Esophagus muscularis mucosa (tissue), 4 donors: ENCODE measurements at regions not wholly inside any gene's neighbourhood (a gene's known extent, or its start where the extent isn't known, plus 50 kb on each side); places are given as distances from the start of the nearest gene placed in this dataset.

ENCODE experiments used
- DNase-seq: peaks from one replicate; pipeline ENCODE4 v3.0.0-alpha.2; 2017; ENCODE audit errors: extremely low spot score
- H3K27ac ChIP-seq, 4 donors: fragments of 200-600 bp; sonication (generic); replicated peaks in 1 of 4; 1 replicate in 3 of 4; 2 replicates in 1 of 4; pipeline ENCODE4 v1.5.1; 2016 to 2019; ENCODE audit warnings: mild to moderate bottlenecking in 1 of 4
- H3K27me3 ChIP-seq, 4 donors: fragments of 200-600 bp; sonication (generic); one replicate each; pipeline versions ENCODE4 v1.5.1 to v1.6.0; 2016 to 2019
- H3K36me3 ChIP-seq, 4 donors: fragments of 200-600 bp; sonication (generic); one replicate each; pipeline ENCODE4 v1.5.1; 2016 to 2019
- H3K4me1 ChIP-seq, 4 donors: fragments of 200-600 bp; sonication (generic); one replicate each; pipeline ENCODE4 v1.5.1; 2016 to 2019
- H3K4me3 ChIP-seq, 4 donors: fragments of 200-600 bp; sonication (generic); 1 replicate in 2 of 4; 2 replicates in 2 of 4; pipeline ENCODE4 v1.5.1; 2016 to 2019; ENCODE audit warnings: mild to moderate bottlenecking in 4 of 4, moderate library complexity in 1 of 4
- H3K9me3 ChIP-seq, 4 donors: fragments of 200-600 bp; sonication (generic); 1 replicate in 3 of 4; 2 replicates in 1 of 4; pipeline ENCODE4 v1.5.1; 2016 to 2019
- EP300 ChIP-seq: sonication (generic); formaldehyde crosslinking; IDR thresholded peaks from one replicate; pipeline ENCODE4 v1.6.1; 2017; ENCODE audit warnings: antibody characterized with exemption
- POLR2A ChIP-seq: fragments of 450-650 bp; IDR thresholded peaks from one replicate; pipeline ENCODE4 v1.6.1; 2017; ENCODE audit warnings: antibody characterized with exemption, moderate library complexity, mild to moderate bottlenecking, low read depth
- POLR2AphosphoS5 ChIP-seq, 2 donors: sonication (generic); formaldehyde crosslinking; IDR thresholded peaks; one replicate each; pipeline ENCODE4 v1.6.1; 2017; ENCODE audit warnings: antibody characterized with exemption in 2 of 2
- WGBS: methylation state at CpG from one replicate; pipeline ENCODE4 v1.1.5; 2018; 5-methylcytosine and 5-hydroxymethylcytosine counted together
- intact Hi-C: fragments of 100-400 bp; cut with DNase I; formaldehyde crosslinking; loops from one replicate; pipeline ENCODE4 v1.15.1; 2023
- TF ChIP-seq, protein P1 (sequence below), 3 experiments: fragments of 200-600 bp in 2 of 3; fragments of 450-650 bp in 1 of 3; sonication (generic) in 2 of 3; IDR thresholded peaks; one replicate each; pipeline ENCODE4 v1.5.1; 2017 to 2019; ENCODE audit warnings: antibody characterized with exemption in 3 of 3, mild to moderate bottlenecking in 2 of 3, moderate library complexity in 1 of 3

DNA sequence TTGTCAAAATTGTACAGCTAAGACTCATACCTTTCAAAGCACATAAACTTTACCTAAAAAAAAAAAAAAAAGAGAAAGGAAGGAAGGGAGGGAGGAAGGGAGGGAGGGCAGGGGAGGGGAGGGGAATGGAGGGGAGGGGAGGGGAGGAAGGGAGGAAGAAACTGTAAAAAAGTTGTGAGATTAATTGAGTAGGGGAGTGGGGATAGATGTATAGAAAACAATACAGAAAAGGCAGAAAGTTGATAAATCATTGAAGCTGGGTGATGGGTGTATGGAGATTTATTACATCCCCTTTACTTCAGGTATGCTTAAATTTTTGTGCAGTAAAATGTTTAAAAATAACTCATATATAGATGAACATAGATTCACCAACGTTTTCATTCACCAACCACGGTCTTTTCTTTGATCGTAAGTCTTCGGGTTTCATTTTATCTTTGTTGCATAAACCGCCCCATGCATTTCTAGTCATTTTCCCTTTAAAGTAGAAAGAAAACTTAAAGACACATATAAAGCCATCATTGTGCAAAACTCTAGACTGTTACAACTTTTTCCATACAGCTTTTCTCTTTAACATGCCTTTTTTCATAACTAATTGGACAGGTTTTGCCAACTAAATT, 191.2 kb upstream of the KRR1 start:
- H3K36me3 ChIP-seq, result no peaks in the 10 kb centered on the region
- WGBS, result 45% methylated on average over 5 of the region's 5 CpGs
- TF ChIP-seq EP300 (no peak), POLR2AphosphoS5 (IDR thresholded peaks at IDR 0.05) (no peak), POLR2A (no peak)
- TF ChIP-seq, protein P1, sequence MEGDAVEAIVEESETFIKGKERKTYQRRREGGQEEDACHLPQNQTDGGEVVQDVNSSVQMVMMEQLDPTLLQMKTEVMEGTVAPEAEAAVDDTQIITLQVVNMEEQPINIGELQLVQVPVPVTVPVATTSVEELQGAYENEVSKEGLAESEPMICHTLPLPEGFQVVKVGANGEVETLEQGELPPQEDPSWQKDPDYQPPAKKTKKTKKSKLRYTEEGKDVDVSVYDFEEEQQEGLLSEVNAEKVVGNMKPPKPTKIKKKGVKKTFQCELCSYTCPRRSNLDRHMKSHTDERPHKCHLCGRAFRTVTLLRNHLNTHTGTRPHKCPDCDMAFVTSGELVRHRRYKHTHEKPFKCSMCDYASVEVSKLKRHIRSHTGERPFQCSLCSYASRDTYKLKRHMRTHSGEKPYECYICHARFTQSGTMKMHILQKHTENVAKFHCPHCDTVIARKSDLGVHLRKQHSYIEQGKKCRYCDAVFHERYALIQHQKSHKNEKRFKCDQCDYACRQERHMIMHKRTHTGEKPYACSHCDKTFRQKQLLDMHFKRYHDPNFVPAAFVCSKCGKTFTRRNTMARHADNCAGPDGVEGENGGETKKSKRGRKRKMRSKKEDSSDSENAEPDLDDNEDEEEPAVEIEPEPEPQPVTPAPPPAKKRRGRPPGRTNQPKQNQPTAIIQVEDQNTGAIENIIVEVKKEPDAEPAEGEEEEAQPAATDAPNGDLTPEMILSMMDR (IDR thresholded peaks at IDR 0.05), result no peak
- H3K9me3 ChIP-seq, result no peaks in the 10 kb centered on the region
- H3K4me3 ChIP-seq, result no peak overlapping the region
- no peak overlapping the region for H3K27ac ChIP-seq
- no peaks in the 10 kb centered on the region for H3K27me3 ChIP-seq
- peaks cover 17 to 26% (median 22%) of the 10 kb centered on the region in 4 donors for H3K4me1 ChIP-seq
- DNase-seq, result no peak
- intact Hi-C loops, result no loop called here

DNA sequence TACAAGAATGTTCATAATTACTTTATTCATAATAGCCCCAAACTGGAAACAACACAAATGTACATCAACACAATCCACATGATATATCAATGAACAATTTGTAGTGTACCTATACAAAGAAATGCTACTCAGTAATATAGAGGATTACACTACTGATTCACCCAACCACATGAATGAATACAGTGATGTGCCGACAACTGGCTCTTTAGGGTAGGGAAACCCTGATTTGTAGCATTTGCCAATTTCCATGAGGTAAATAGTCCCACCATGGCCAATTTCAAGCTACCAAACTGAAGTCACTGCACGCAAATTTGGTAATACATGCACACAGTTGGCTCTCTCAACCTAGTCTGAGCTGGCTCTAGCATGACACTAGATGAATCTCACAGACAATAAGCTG, 190.4 kb upstream of the KRR1 start:
- Histone ChIP-seq H3K27me3 (no peaks in the 10 kb centered on the region), H3K4me1 (peaks cover 15 to 26% (median 21%) of the 10 kb centered on the region in 4 donors), H3K36me3 (no peaks in the 10 kb centered on the region), H3K4me3 (no peak overlapping the region), H3K27ac (no peak overlapping the region), H3K9me3 (no peaks in the 10 kb centered on the region)
- 97% methylated on average over 2 of the region's 2 CpGs for WGBS
- no peak for DNase-seq
- intact Hi-C loops, result no loop called here
- no peak for TF ChIP-seq EP300
- no peak for TF ChIP-seq POLR2AphosphoS5 (IDR thresholded peaks at IDR 0.05)
- no peak for TF ChIP-seq POLR2A
- TF ChIP-seq, protein P1 (IDR thresholded peaks at IDR 0.05), result no peak

DNA sequence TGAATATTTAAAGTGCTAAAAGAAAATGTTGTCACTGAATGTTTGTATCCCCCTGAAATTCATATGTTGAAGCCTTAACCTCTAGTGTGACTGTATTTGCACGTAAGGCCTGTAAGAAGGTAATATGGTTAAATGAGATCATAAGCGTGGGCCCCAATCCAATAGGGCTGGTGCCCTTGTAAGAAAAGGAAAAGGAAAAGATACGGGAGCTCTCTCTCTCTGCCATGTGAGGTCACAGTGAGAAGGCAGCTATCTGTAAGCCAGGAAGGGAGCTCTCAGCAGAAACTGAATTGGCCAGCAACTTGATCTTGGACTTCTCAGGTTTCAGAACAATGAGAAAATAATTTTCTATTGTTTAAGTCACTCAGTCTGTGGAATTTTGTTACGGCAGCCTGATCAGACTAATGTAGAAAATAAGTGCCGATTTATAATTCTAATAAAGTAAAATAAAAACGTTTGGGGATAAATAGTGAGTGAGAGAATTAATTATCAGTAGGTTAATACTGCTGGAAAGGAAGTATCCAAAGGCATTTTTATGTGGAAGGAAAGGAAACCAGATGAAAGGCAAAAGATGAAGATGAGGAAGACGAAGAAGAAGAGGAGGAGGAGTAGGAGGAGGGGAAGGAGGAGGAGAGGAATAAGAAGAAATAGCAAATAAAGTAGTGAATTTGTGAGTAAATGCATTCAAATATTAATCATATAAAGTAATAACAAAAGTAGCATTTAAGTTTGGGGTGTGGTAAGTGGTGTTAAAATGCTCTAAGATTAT, 188.5 kb upstream of the KRR1 start:
- Histone ChIP-seq H3K27me3 (no peaks in the 10 kb centered on the region), H3K4me1 (peaks cover 0 to 11% (median 4%) of the 10 kb centered on the region in 4 donors), H3K4me3 (no peak overlapping the region), H3K36me3 (no peaks in the 10 kb centered on the region), H3K27ac (peak overlapping the region in 1 of 4 donors; percentile 2), H3K9me3 (no peaks in the 10 kb centered on the region)
- intact Hi-C loops, result no loop called here
- TF ChIP-seq POLR2AphosphoS5 (IDR thresholded peaks at IDR 0.05) (no peak), POLR2A (no peak), EP300 (no peak)
- TF ChIP-seq, protein P1 (IDR thresholded peaks at IDR 0.05), result no peak
- 39% methylated on average over 7 of the region's 7 CpGs for WGBS
- DNase-seq, result no peak

DNA sequence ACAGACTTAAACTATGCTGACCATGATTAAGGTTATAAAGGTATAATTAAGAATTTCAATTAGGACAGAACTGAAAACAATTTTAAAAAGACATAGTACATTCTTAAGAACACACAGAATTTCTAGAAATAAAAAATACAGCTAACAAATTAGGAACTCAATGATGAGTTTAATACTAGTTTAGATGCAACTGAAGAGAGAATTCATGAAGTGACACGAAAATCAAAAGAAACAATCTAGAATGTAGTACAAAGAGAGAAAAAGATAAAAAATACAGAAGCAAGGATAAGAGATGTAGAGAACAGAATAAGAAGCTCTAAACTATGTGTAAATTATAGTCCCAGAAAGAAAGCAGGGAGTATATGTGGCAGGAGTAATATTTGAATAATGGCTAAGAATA, 187.8 kb upstream of the KRR1 start:
- no peaks in the 10 kb centered on the region for H3K9me3 ChIP-seq
- no peak overlapping the region for H3K4me3 ChIP-seq
- no peak for DNase-seq
- 97% methylated on average over 1 of the region's 1 CpG for WGBS
- H3K27me3 ChIP-seq, result no peaks in the 10 kb centered on the region
- TF ChIP-seq POLR2AphosphoS5 (IDR thresholded peaks at IDR 0.05) (no peak), POLR2A (no peak), EP300 (no peak)
- TF ChIP-seq, protein P1 (IDR thresholded peaks at IDR 0.05), result no peak
- intact Hi-C loops, result no loop called here
- no peaks in the 10 kb centered on the region for H3K36me3 ChIP-seq
- no peak overlapping the region for H3K27ac ChIP-seq
- H3K4me1 ChIP-seq, result peaks cover 0 to 11% (median 4%) of the 10 kb centered on the region in 4 donors
